ENCODE measurements at regions not wholly inside any gene's neighbourhood (a gene's known extent, or its start where the extent isn't known, plus 50 kb on each side); places are given as distances from the start of the nearest gene placed in this dataset.
A peak's percentile ranks its signal among the peaks of the same experiment; 100 is the strongest.

DNA sequence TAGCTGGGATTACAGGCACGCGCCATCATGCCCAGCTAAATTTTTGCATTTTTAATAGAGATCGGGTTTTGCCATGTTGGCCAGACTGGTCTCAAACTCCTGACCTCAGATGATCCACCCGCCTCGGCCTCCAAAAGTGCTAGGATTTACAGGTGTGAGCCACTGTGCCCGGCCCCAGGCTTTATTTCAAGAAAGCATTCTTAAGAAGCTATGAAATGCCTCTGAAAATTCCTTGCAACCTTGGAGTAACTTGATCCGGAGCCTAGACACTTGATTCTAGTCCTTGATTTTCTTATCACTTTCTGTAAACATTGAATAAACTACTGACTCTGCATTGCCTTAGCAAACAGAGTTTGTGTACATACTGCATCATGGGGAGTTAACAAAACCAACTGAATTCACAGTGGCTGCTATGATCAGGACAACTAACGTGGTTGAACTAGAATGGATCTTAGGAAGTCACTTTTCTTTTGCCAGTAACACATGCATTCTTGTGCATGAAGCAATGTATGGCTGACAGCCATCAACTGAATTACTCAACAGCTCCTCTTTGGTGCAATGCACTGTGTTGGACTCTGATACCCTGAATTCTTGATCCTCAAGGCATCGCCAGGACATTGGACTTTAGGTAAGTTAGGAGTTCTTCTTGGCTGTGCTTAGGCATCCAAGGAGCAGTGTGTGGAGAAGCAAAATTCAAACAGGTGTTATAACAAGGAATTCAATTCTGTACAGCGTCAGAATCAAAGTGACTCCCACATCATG, 102.8 kb upstream of the TMEM170B start:
- TF ChIP-seq CTCF (conservative IDR thresholded peaks at IDR 0.05): no peak
- no peaks in the 10 kb centered on the region for H3K36me3 Mint-ChIP-seq (ENCODE audit: low read depth)
- no peak overlapping the region for H3K4me3 Mint-ChIP-seq
- no peak overlapping the region for H3K27ac Mint-ChIP-seq (ENCODE audit: unreplicated experiment)
- no peak for DNase-seq (ENCODE audit: low read depth, low spot score)
- peaks cover 3% of the 10 kb centered on the region for H3K9me3 Mint-ChIP-seq
- no peaks in the 10 kb centered on the region for H3K27me3 Mint-ChIP-seq (ENCODE audit: low read depth)
- H3K4me1 Mint-ChIP-seq: peaks cover 38% of the 10 kb centered on the region

GRCh38 chr6:11433860-11434259, 103.7 kb upstream of the TMEM170B start:
- Mint-ChIP-seq H3K9me3 (peaks cover 3% of the 10 kb centered on the region), H3K36me3 (ENCODE audit: low read depth) (no peaks in the 10 kb centered on the region), H3K4me1 (peaks cover 44% of the 10 kb centered on the region), H3K27ac (ENCODE audit: unreplicated experiment) (no peak overlapping the region), H3K27me3 (ENCODE audit: low read depth) (no peaks in the 10 kb centered on the region), H3K4me3 (no peak overlapping the region)
- no peak for TF ChIP-seq CTCF (conservative IDR thresholded peaks at IDR 0.05)
- DNase-seq (ENCODE audit: low read depth, low spot score): no peak

- H3K4me1 Mint-ChIP-seq: peaks cover 54% of the 10 kb centered on the region
- TF ChIP-seq CTCF (conservative IDR thresholded peaks at IDR 0.05): no peak
- H3K4me3 Mint-ChIP-seq: no peak overlapping the region
Measured at GRCh38 chr6:11432713-11433450, 104.7 kb upstream of the TMEM170B start.

GRCh38 chr6:11432091-11432490, 105.5 kb upstream of the TMEM170B start:
- H3K4me3 Mint-ChIP-seq: no peak overlapping the region
- peaks cover 62% of the 10 kb centered on the region for H3K4me1 Mint-ChIP-seq
- no peak overlapping the region for H3K27ac Mint-ChIP-seq (ENCODE audit: unreplicated experiment)
- no peaks in the 10 kb centered on the region for H3K27me3 Mint-ChIP-seq (ENCODE audit: low read depth)
- DNase-seq (ENCODE audit: low read depth, low spot score): no peak
- TF ChIP-seq CTCF (conservative IDR thresholded peaks at IDR 0.05): no peak
- H3K9me3 Mint-ChIP-seq: peaks cover 3% of the 10 kb centered on the region
- H3K36me3 Mint-ChIP-seq (ENCODE audit: low read depth): no peaks in the 10 kb centered on the region

More at GRCh38 chr6:11432713-11433450, 104.7 kb upstream of the TMEM170B start:
- no peaks in the 10 kb centered on the region for H3K27me3 Mint-ChIP-seq (ENCODE audit: low read depth)
- no peaks in the 10 kb centered on the region for H3K36me3 Mint-ChIP-seq (ENCODE audit: low read depth)
- DNase-seq (ENCODE audit: low read depth, low spot score): no peak
- no peak overlapping the region for H3K27ac Mint-ChIP-seq (ENCODE audit: unreplicated experiment)
- peaks cover 3% of the 10 kb centered on the region for H3K9me3 Mint-ChIP-seq

- Mint-ChIP-seq H3K4me1 (peaks cover 66% of the 10 kb centered on the region), H3K27me3 (ENCODE audit: low read depth) (no peaks in the 10 kb centered on the region), H3K36me3 (ENCODE audit: low read depth) (no peaks in the 10 kb centered on the region), H3K27ac (ENCODE audit: unreplicated experiment) (peak overlapping the region; percentile 22), H3K9me3 (no peaks in the 10 kb centered on the region), H3K4me3 (peak overlapping the region; percentile 2)
- DNase-seq (ENCODE audit: low read depth, low spot score): no peak
- no peak for TF ChIP-seq CTCF (conservative IDR thresholded peaks at IDR 0.05)
Measured at GRCh38 chr6:11431455-11431937, 106.1 kb upstream of the TMEM170B start.
